Epidermal melanocyte (primary cell): ENCODE measurements at regions not wholly inside any gene's neighbourhood (a gene's known extent, or its start where the extent isn't known, plus 50 kb on each side); places are given as distances from the start of the nearest gene placed in this dataset.
"Not testable (repeated sequence)": the region's sequence is repeated elsewhere in the genome, so short reads cannot be mapped to it uniquely, and the experiment has no call there.

ENCODE experiments used
- DNase-seq: peaks from one replicate; pipeline ENCODE4 v3.0.0; 2011; ENCODE audit warnings: low spot score; ENCODE audit not compliant: insufficient read length

GRCh38 chr6:11384531-11385309, 152.3 kb upstream of the NEDD9 start:
- DNase-seq: no peak

- no peak for DNase-seq
Measured at GRCh38 chr6:11381801-11382513, 149.5 kb upstream of the NEDD9 start.

GRCh38 chr6:11380969-11381744, 148.7 kb upstream of the NEDD9 start:
- no peak for DNase-seq

- DNase-seq: no peak
Measured at GRCh38 chr6:11380549-11380948, 148.1 kb upstream of the NEDD9 start.

- DNase-seq: no peak
Measured at GRCh38 chr6:11379805-11380204, 147.3 kb upstream of the NEDD9 start.

- DNase-seq: no peak
Measured at GRCh38 chr6:11378639-11379038, 146.2 kb upstream of the NEDD9 start.

- DNase-seq: no peak
Measured at GRCh38 chr6:11374036-11375010, 141.9 kb upstream of the NEDD9 start.

GRCh38 chr6:11373208-11373607, 140.7 kb upstream of the NEDD9 start:
- DNase-seq: no peak

- DNase-seq: not testable (repeated sequence)
Measured at GRCh38 chr6:11372186-11372790, 139.8 kb upstream of the NEDD9 start.

GRCh38 chr6:11370191-11371018, 137.9 kb upstream of the NEDD9 start:
- no peak for DNase-seq

- DNase-seq: no peak
Measured at GRCh38 chr6:11368760-11369159, 136.3 kb upstream of the NEDD9 start.

GRCh38 chr6:11368264-11368663, 135.8 kb upstream of the NEDD9 start:
- no peak for DNase-seq

- DNase-seq: no peak
Measured at GRCh38 chr6:11367638-11368199, 135.3 kb upstream of the NEDD9 start.

- no peak for DNase-seq
Measured at GRCh38 chr6:11366934-11367637, 134.6 kb upstream of the NEDD9 start.

- DNase-seq: no peak
Measured at GRCh38 chr6:11366183-11366933, 133.9 kb upstream of the NEDD9 start.

- DNase-seq: no peak
Measured at GRCh38 chr6:11364971-11365397, 132.5 kb upstream of the NEDD9 start.

- DNase-seq: no peak
Measured at GRCh38 chr6:11363881-11364576, 131.6 kb upstream of the NEDD9 start.
